ENCODE measurements at regions not wholly inside any gene's neighbourhood (a gene's known extent, or its start where the extent isn't known, plus 50 kb on each side); places are given as distances from the start of the nearest gene placed in this dataset.

DNA sequence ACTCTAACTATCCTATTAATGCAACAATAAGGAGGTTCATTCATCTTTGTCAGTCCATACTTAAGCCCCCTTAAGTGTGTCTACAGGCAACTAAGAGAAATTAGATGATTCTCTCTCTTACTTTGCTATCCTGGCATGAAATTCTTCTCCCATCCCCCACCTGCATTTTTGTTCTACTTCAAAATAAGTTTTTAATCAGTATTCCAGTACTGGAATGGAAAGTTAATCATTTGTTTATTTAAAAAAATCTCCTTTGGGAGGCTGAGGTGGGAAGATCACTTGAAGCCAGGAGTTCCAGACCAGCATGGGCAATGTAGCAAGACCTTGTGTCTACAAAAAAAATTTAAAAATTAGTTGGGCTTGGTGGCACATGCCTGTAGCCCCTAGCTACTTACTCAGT lies 222.1 kb downstream of the MZT1 start:
- no peak overlapping the region for H3K4me3 ChIP-seq
- no peaks in the 10 kb centered on the region for H3K9me3 ChIP-seq
- no peaks in the 10 kb centered on the region for H3K4me1 ChIP-seq (ENCODE audit: low read depth)
- DNase-seq (no peak), ATAC-seq (no peak)
- TF ChIP-seq, protein P1, sequence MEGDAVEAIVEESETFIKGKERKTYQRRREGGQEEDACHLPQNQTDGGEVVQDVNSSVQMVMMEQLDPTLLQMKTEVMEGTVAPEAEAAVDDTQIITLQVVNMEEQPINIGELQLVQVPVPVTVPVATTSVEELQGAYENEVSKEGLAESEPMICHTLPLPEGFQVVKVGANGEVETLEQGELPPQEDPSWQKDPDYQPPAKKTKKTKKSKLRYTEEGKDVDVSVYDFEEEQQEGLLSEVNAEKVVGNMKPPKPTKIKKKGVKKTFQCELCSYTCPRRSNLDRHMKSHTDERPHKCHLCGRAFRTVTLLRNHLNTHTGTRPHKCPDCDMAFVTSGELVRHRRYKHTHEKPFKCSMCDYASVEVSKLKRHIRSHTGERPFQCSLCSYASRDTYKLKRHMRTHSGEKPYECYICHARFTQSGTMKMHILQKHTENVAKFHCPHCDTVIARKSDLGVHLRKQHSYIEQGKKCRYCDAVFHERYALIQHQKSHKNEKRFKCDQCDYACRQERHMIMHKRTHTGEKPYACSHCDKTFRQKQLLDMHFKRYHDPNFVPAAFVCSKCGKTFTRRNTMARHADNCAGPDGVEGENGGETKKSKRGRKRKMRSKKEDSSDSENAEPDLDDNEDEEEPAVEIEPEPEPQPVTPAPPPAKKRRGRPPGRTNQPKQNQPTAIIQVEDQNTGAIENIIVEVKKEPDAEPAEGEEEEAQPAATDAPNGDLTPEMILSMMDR (IDR thresholded peaks at IDR 0.05): no peak
- no peaks in the 10 kb centered on the region for H3K36me3 ChIP-seq (ENCODE audit: low read depth)
- intact Hi-C loops (cut with DNase I, micrococcal nuclease): no loop called here

DNA sequence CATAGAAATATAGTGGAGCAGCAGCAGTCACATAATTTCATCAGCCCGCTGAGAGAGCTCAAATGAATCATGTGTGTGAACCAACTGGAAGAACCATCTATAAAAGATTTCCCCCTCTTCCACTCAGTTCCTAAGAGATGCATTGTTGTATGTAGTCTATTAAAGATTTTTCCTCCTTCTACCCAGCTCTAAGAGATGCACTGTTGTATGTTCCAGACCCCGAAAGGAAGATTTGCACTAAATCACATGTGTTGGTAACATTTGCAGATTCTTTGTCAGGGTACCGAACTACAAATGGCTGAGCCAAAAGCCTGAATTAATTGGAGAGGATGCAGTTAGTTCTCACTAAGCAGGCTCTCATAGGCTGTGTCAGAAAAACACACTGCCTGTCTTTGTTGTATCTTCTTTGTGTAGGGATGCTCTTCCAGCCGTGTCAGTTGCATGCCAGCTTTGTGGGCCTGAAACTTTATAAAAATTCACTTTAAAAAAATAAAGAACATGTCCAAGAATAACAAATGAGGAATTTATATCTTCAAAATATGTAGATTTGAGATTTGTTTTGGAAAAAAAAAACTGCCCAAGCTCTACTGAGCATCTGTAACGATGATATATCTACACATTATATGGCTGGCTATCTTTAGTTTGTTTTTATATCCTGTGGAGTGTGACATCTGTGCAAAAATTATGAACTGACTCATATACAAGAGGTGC lies 223.1 kb downstream of the MZT1 start:
- DNase-seq (no peak), ATAC-seq (no peak)
- no peaks in the 10 kb centered on the region for H3K36me3 ChIP-seq (ENCODE audit: low read depth)
- no peaks in the 10 kb centered on the region for H3K4me1 ChIP-seq (ENCODE audit: low read depth)
- intact Hi-C loops (cut with DNase I, micrococcal nuclease): no loop called here
- TF ChIP-seq, protein P1 (IDR thresholded peaks at IDR 0.05): no peak
- H3K9me3 ChIP-seq: no peaks in the 10 kb centered on the region
- no peak overlapping the region for H3K4me3 ChIP-seq

DNA sequence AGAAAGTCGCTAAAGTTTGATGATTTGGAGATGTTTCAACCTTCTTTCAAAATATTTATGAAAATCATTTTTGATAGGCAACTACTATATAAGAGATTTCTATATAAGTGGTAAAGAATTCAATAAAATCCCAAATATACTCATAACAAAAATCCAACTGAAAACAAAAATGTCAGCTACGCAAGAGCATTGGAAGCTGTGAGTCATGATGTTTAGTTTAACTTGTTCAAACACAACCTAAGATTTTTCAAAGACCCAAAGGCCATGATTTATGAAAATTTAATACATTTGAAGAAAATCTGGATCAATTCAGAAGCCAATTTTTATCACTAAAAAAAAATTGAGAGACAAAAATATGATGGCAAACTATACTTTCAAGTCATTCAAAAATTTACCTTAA lies 226.6 kb downstream of the MZT1 start:
- Histone ChIP-seq H3K36me3 (ENCODE audit: low read depth) (no peaks in the 10 kb centered on the region), H3K4me3 (no peak overlapping the region), H3K4me1 (ENCODE audit: low read depth) (no peaks in the 10 kb centered on the region), H3K9me3 (no peaks in the 10 kb centered on the region)
- ATAC-seq (no peak), DNase-seq (no peak)
- intact Hi-C loops (cut with DNase I, micrococcal nuclease): no loop called here
- TF ChIP-seq, protein P1 (IDR thresholded peaks at IDR 0.05): no peak

DNA sequence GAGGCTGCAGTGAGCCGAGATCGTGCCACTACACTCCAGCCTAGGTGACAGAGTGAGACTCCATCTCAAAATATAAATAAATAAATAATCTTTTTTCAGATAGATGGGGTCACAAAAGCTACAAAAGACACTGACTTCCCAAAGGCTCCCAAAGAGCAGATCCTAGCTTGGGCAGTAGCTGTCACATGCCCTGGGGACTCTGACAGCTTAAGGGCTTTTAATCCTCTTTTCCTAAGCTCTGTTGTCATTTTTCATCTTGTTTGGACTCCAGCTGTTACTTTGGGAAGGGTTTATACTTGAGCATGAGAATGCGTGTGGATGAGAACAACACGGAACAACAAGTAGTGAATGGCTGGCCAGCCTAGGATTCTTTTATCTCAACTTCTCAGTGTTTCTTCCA lies 231.7 kb downstream of the MZT1 start:
- ATAC-seq: no peak
- H3K4me1 ChIP-seq (ENCODE audit: low read depth): no peaks in the 10 kb centered on the region
- no peaks in the 10 kb centered on the region for H3K36me3 ChIP-seq (ENCODE audit: low read depth)
- no peaks in the 10 kb centered on the region for H3K9me3 ChIP-seq
- TF ChIP-seq, protein P1 (IDR thresholded peaks at IDR 0.05): no peak
- no peak for DNase-seq
- intact Hi-C loops (cut with DNase I, micrococcal nuclease): no loop called here
- no peak overlapping the region for H3K4me3 ChIP-seq

DNA sequence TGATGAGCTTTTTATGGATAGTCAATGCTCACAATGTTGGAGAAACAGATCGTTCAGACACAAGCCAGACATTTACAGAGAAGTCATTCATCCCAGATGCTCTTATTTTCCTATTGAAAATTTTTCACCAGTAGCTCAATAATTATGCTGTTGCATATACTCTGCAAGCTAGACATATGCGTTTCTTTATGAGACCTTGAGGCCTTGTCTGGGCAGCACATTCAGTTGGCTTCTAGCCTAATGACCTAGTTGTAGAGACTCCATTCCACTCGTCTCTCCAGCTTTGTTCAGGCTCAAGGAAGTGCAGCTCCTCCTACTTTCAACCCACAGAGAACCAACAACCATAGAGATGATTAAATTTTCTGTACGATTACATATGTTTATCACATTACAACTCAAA lies 237.7 kb downstream of the MZT1 start:
- TF ChIP-seq, protein P1 (IDR thresholded peaks at IDR 0.05): no peak

DNA sequence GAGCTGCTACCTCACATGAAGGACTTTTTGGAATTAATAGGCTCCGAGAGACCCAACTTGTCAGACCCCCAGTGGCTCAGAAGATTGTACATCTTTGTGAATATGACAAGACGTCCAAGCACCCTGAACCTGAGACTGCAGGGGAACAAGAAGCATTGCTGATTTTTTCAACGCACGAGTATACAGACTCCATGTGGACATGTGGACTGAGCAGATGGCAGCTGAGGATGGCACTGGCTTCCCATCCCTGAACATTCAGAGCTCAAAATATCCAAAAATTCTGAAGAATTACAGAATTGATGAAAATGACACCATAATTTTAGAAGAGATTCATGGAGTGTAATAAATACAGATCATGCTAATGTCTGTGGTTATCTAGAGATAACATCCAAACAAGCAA lies 254.1 kb downstream of the MZT1 start:
- Histone ChIP-seq H3K36me3 (ENCODE audit: low read depth) (no peaks in the 10 kb centered on the region), H3K9me3 (no peaks in the 10 kb centered on the region), H3K4me1 (ENCODE audit: low read depth) (no peaks in the 10 kb centered on the region), H3K4me3 (no peak overlapping the region)
- TF ChIP-seq, protein P1 (IDR thresholded peaks at IDR 0.05): no peak
- ATAC-seq (no peak), DNase-seq (no peak)
- intact Hi-C loops (cut with DNase I, micrococcal nuclease): no loop called here

More for the DNA sequence above, 237.7 kb downstream of the MZT1 start:
- H3K4me1 ChIP-seq (ENCODE audit: low read depth): no peaks in the 10 kb centered on the region
- intact Hi-C loops (cut with DNase I, micrococcal nuclease): no loop called here
- no peaks in the 10 kb centered on the region for H3K36me3 ChIP-seq (ENCODE audit: low read depth)
- H3K9me3 ChIP-seq: no peaks in the 10 kb centered on the region
- ATAC-seq (no peak), DNase-seq (no peak)
- no peak overlapping the region for H3K4me3 ChIP-seq

Measured in mucosa of descending colon (tissue), 3 donors.